ENCODE measurements at regions not wholly inside any gene's neighbourhood (a gene's known extent, or its start where the extent isn't known, plus 50 kb on each side); places are given as distances from the start of the nearest gene placed in this dataset.

DNA sequence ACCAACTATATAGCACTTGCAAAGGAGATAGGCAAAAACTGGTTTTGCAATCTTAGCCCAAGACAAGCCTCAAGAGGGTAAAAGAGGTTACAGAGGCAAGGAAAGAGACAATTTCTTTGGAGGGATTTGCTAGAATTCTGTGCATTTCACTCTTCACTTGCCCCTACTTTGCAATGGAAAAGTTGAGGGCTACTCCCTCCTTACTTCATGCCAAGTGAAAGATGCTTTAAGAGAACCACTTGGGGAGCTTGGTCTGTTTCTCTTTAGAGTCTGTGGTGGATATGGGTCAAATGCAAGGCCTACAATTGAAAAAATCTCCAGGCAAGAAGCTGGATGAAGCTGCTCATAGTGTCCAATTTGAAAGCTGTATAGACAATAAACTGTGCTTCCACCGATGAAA lies 167.7 kb upstream of the DIO2 start:
- TF ChIP-seq EZH2 (IDR thresholded peaks at IDR 0.05; ENCODE audit: low read length, unreplicated experiment), result no peak
- TF ChIP-seq, protein P1, sequence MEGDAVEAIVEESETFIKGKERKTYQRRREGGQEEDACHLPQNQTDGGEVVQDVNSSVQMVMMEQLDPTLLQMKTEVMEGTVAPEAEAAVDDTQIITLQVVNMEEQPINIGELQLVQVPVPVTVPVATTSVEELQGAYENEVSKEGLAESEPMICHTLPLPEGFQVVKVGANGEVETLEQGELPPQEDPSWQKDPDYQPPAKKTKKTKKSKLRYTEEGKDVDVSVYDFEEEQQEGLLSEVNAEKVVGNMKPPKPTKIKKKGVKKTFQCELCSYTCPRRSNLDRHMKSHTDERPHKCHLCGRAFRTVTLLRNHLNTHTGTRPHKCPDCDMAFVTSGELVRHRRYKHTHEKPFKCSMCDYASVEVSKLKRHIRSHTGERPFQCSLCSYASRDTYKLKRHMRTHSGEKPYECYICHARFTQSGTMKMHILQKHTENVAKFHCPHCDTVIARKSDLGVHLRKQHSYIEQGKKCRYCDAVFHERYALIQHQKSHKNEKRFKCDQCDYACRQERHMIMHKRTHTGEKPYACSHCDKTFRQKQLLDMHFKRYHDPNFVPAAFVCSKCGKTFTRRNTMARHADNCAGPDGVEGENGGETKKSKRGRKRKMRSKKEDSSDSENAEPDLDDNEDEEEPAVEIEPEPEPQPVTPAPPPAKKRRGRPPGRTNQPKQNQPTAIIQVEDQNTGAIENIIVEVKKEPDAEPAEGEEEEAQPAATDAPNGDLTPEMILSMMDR (conservative IDR thresholded peaks at IDR 0.05; ENCODE audit: low read depth, low read length), result no peak
- no peak for TF ChIP-seq EZH2phosphoT487 (IDR thresholded peaks at IDR 0.05; ENCODE audit: borderline replicate concordance, low read length)
